Esophagus squamous epithelium (tissue), 4 donors: ENCODE measurements at regions not wholly inside any gene's neighbourhood (a gene's known extent, or its start where the extent isn't known, plus 50 kb on each side); places are given as distances from the start of the nearest gene placed in this dataset.

ENCODE experiments used
- POLR2A ChIP-seq, 4 donors: fragments of 450-650 bp; IDR thresholded peaks; one replicate each; pipeline ENCODE4 v1.6.1; 2017; ENCODE audit warnings: antibody characterized with exemption in 4 of 4, mild to moderate bottlenecking in 4 of 4, moderate library complexity in 3 of 4
- TF ChIP-seq, protein P1 (sequence below), 6 experiments: fragments of 450-650 bp in 4 of 6; fragments of 200-600 bp in 2 of 6; sonication (generic) in 2 of 6; IDR thresholded peaks; one replicate each; pipeline ENCODE4 v1.5.1; 2016 to 2019; ENCODE audit warnings: antibody characterized with exemption in 6 of 6, mild to moderate bottlenecking in 4 of 6, moderate library complexity in 4 of 6

DNA sequence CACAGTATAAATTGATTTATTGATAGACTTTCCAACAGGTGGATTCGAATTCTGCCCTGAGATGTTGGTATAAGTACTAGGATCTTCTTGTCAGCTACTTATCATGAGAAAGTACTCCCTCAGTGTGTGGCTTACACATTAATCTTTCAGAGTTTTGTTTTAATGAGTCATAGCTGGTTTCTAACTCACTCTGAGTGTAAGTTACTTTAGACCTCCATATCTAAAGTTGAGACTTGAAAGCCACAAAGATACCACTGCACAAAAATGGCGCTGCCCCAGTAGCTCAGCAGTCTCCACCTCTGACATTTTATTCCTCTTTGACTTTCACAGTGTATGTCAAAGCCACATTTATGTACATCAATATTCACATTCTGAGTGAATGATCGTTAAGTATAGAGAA lies 318.5 kb downstream of the ARAP2 start:
- TF ChIP-seq, protein P1, sequence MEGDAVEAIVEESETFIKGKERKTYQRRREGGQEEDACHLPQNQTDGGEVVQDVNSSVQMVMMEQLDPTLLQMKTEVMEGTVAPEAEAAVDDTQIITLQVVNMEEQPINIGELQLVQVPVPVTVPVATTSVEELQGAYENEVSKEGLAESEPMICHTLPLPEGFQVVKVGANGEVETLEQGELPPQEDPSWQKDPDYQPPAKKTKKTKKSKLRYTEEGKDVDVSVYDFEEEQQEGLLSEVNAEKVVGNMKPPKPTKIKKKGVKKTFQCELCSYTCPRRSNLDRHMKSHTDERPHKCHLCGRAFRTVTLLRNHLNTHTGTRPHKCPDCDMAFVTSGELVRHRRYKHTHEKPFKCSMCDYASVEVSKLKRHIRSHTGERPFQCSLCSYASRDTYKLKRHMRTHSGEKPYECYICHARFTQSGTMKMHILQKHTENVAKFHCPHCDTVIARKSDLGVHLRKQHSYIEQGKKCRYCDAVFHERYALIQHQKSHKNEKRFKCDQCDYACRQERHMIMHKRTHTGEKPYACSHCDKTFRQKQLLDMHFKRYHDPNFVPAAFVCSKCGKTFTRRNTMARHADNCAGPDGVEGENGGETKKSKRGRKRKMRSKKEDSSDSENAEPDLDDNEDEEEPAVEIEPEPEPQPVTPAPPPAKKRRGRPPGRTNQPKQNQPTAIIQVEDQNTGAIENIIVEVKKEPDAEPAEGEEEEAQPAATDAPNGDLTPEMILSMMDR (IDR thresholded peaks at IDR 0.05): no peak
- TF ChIP-seq POLR2A (IDR thresholded peaks at IDR 0.05): no peak
